Immature natural killer cell (primary cell): ENCODE measurements at regions not wholly inside any gene's neighbourhood (a gene's known extent, or its start where the extent isn't known, plus 50 kb on each side); places are given as distances from the start of the nearest gene placed in this dataset.

Source experiments
- DNase-seq, 3 donors: peaks; one replicate each; pipeline ENCODE4 v3.0.0; 2022; ENCODE audit warnings: mixed read lengths in 1 of 3
- H3K27ac Mint-ChIP-seq, 6 donors: one replicate each; pipeline ENCODE4 v1.8.0; 2020; ENCODE audit warnings: mixed read lengths in 6 of 6, mild to moderate bottlenecking in 5 of 6, inconsistent platforms in 4 of 6, moderate library complexity in 3 of 6
- H3K27me3 Mint-ChIP-seq, 3 donors: one replicate each; pipeline ENCODE4 v1.8.0; 2020 to 2021; ENCODE audit warnings: low read depth in 3 of 3, mild to moderate bottlenecking in 3 of 3, mixed read lengths in 3 of 3, moderate library complexity in 3 of 3, inconsistent platforms in 1 of 3
- H3K36me3 Mint-ChIP-seq, 3 donors: one replicate each; pipeline ENCODE4 v1.8.0; 2020; ENCODE audit warnings: mixed read lengths in 3 of 3, inconsistent platforms in 2 of 3, mild to moderate bottlenecking in 2 of 3
- H3K4me1 Mint-ChIP-seq, 2 donors: one replicate each; pipeline ENCODE4 v1.8.0; 2020; ENCODE audit warnings: inconsistent platforms in 2 of 2, mild to moderate bottlenecking in 2 of 2, mixed read lengths in 2 of 2, moderate library complexity in 1 of 2
- H3K4me3 Mint-ChIP-seq, 5 donors: one replicate each; pipeline ENCODE4 v1.8.0; 2020; ENCODE audit warnings: mild to moderate bottlenecking in 5 of 5, mixed read lengths in 5 of 5, inconsistent platforms in 3 of 5, moderate library complexity in 3 of 5
- H3K9me3 Mint-ChIP-seq, 6 donors: one replicate each; pipeline ENCODE4 v1.8.0; 2020; ENCODE audit warnings: mild to moderate bottlenecking in 6 of 6, mixed read lengths in 6 of 6, inconsistent platforms in 4 of 6, moderate library complexity in 3 of 6

GRCh38 chr4:97349468-97350186 is 793.6 kb downstream of the STPG2 start:
- Mint-ChIP-seq H3K36me3 (no peaks in the 10 kb centered on the region), H3K4me3 (no peak overlapping the region), H3K9me3 (peaks cover 8 to 30% (median 13%) of the 10 kb centered on the region in 6 donors), H3K27me3 (no peaks in the 10 kb centered on the region), H3K4me1 (no peaks in the 10 kb centered on the region), H3K27ac (no peak overlapping the region)
- DNase-seq = no peak

GRCh38 chr4:97353876-97354275 is 789.4 kb downstream of the STPG2 start:
- Mint-ChIP-seq H3K9me3 (peaks cover 12 to 51% (median 23%) of the 10 kb centered on the region in 6 donors), H3K27ac (no peak overlapping the region)

DNA sequence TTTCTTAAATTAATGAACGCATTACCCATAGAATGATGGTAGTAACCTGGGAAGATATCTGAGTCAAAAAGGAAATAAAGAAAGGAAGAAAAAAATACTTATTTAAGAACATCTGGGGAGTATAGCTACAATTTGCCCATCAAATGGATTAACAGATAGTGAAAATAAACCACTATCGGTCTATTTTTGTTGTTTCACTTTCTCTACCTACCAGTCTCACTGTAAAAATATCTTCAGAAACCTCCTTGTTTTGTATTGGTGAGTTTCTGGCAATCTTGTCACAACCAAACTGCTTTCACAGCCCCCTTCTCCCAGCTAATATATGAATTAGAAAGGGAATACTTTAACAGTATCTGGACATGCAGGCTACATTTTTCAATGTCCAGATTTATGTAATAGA is 783.5 kb downstream of the STPG2 start:
- no peaks in the 10 kb centered on the region for H3K36me3 Mint-ChIP-seq
- H3K4me3 Mint-ChIP-seq = no peak overlapping the region
- DNase-seq = no peak
- H3K27ac Mint-ChIP-seq = no peak overlapping the region
- H3K27me3 Mint-ChIP-seq = peaks cover 0 to 1% (median 0%) of the 10 kb centered on the region in 3 donors
- no peaks in the 10 kb centered on the region for H3K4me1 Mint-ChIP-seq
- H3K9me3 Mint-ChIP-seq = peaks cover 9 to 58% (median 36%) of the 10 kb centered on the region in 6 donors

More at GRCh38 chr4:97353876-97354275, 789.4 kb downstream of the STPG2 start:
- Mint-ChIP-seq H3K36me3 (no peaks in the 10 kb centered on the region), H3K4me3 (no peak overlapping the region), H3K27me3 (no peaks in the 10 kb centered on the region), H3K4me1 (no peaks in the 10 kb centered on the region)
- no peak for DNase-seq

DNA sequence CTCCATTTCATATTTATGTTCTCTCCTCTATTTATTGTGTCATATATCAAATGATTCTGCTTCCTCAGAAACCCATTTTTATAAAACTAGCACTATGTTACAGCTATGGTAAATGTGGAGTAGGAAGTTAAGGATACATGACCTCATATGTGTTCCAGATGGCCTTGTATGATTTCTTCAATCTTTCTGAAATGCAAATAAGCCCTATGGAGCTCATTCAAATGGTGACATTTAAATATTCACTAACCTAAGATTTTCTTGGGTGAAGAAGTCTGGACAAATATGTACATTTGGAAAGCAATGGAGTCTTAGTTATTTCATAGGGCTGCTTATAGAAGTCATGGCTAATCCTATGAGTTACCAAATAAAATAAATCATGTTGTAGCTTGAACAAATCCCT is 782.5 kb downstream of the STPG2 start:
- Mint-ChIP-seq H3K36me3 (no peaks in the 10 kb centered on the region), H3K27ac (no peak overlapping the region), H3K9me3 (peaks cover 9 to 56% (median 32%) of the 10 kb centered on the region in 6 donors), H3K27me3 (peaks cover 0 to 1% (median 0%) of the 10 kb centered on the region in 3 donors), H3K4me1 (no peaks in the 10 kb centered on the region), H3K4me3 (no peak overlapping the region)
- no peak for DNase-seq

DNA sequence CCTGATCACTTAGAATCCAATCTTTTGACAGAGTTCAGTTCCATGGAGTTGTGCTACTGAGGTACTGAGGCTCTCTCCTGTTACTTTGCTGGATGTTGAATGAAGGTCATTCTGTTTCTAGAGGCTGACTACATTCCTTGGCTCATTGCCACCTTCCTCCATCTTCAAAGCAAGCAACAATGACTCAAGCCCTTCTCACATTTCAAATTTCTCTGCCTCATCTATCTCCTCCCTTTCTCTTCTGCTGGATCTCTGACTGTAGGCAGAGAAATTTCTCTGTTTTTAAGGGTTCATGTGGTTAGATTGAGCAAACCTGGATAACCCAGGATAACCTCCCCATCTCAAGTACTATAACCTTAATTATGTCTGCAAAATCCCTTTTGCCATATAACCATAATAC is 775.4 kb downstream of the STPG2 start:
- Mint-ChIP-seq H3K27me3 (no peaks in the 10 kb centered on the region), H3K36me3 (peaks cover 0 to 8% (median 0%) of the 10 kb centered on the region in 3 donors), H3K9me3 (peaks cover 7 to 54% (median 27%) of the 10 kb centered on the region in 6 donors), H3K4me3 (no peak overlapping the region), H3K27ac (no peak overlapping the region), H3K4me1 (no peaks in the 10 kb centered on the region)
- DNase-seq = no peak

DNA sequence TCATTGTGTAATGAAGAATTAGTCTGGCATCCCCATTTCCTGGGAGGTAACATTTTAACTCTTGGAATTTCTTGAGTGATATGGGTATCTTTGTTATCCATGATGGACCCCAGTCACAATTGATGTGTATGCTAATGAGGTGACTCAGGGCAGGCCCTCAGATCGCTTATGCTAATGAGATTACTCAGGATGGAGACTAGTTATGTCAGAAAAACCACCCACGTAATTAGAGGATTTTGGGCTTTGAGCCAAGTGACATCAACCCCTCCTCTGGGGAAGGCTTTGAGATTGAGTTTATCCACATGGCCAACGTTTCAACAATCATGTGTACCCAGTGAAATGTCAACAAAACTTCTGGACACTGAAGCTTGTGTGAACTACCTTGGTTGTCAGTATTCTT is 772.7 kb downstream of the STPG2 start:
- Mint-ChIP-seq H3K27ac (no peak overlapping the region), H3K4me3 (no peak overlapping the region), H3K36me3 (peaks cover 0 to 8% (median 0%) of the 10 kb centered on the region in 3 donors), H3K9me3 (peaks cover 3 to 65% (median 24%) of the 10 kb centered on the region in 6 donors), H3K4me1 (no peaks in the 10 kb centered on the region), H3K27me3 (no peaks in the 10 kb centered on the region)
- DNase-seq = no peak

DNA sequence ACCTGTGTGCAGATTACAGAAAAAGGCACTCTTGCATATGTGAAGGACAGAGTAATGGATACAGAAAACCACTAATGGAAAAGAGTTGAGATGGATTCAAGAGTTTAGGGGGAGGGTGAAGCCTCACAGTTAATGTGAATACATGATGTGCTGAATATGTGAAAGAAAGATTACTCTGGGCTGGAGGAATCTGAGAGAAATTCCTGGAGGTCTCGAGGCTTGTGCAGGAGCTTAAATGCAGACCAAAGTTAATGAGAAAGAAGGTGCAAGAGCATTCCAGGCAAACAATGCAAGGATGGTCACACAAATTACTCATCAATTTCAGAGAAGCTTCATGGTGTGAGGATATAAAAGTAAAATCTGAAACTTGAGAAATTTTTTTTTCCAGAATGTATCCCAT is 768.8 kb downstream of the STPG2 start:
- peaks cover 3 to 52% (median 20%) of the 10 kb centered on the region in 6 donors for H3K9me3 Mint-ChIP-seq
- peaks cover 0 to 4% (median 0%) of the 10 kb centered on the region in 3 donors for H3K36me3 Mint-ChIP-seq
- H3K4me1 Mint-ChIP-seq = no peaks in the 10 kb centered on the region
- H3K27me3 Mint-ChIP-seq = no peaks in the 10 kb centered on the region
- H3K4me3 Mint-ChIP-seq = no peak overlapping the region
- DNase-seq = no peak
- no peak overlapping the region for H3K27ac Mint-ChIP-seq

DNA sequence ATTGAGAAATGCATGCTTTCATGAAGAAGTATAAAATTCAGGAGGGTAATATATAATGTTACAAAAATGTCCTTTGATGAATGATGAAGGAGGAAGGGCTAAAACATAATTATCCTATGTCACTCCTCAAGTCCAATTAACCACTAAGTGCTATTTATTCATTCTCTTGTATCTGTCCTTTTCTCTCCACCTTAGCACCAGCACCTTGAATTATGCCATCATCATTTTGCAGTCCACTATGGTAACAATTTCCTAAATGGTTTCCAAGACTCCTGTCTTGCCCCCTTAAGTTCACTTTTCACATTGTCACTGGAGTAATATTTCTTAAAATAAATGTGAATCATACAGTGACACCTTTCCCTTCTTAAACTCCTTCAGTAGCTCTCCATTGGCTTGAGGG is 756.3 kb downstream of the STPG2 start:
- H3K9me3 Mint-ChIP-seq = peaks cover 4 to 35% (median 13%) of the 10 kb centered on the region in 6 donors
- H3K4me1 Mint-ChIP-seq = no peaks in the 10 kb centered on the region
- DNase-seq = no peak
- peaks cover 0 to 2% (median 1%) of the 10 kb centered on the region in 3 donors for H3K27me3 Mint-ChIP-seq
- H3K27ac Mint-ChIP-seq = no peak overlapping the region
- H3K36me3 Mint-ChIP-seq = no peaks in the 10 kb centered on the region
- no peak overlapping the region for H3K4me3 Mint-ChIP-seq

DNA sequence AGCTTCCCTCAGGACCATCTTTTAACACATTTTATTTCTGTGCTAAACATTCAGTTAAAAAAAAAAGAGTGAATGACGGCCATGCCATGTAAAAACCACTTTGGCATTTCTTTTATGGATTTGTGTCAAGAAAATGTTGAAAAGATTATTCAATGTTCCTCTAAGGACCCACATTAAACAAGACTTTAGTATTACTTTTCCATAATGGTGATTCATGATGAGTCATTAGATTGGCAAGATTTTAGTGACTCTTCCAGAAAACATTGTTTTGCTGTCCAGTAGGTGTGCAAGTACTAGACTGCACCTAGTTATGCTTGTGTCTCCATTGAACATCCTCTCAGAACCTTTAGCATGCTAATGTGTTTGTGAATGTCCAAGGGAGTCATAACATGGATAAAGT is 748.6 kb downstream of the STPG2 start:
- Mint-ChIP-seq H3K9me3 (peaks cover 5 to 44% (median 20%) of the 10 kb centered on the region in 6 donors), H3K4me1 (no peaks in the 10 kb centered on the region), H3K4me3 (no peak overlapping the region), H3K27ac (no peak overlapping the region), H3K36me3 (no peaks in the 10 kb centered on the region), H3K27me3 (no peaks in the 10 kb centered on the region)
- DNase-seq = no peak

DNA sequence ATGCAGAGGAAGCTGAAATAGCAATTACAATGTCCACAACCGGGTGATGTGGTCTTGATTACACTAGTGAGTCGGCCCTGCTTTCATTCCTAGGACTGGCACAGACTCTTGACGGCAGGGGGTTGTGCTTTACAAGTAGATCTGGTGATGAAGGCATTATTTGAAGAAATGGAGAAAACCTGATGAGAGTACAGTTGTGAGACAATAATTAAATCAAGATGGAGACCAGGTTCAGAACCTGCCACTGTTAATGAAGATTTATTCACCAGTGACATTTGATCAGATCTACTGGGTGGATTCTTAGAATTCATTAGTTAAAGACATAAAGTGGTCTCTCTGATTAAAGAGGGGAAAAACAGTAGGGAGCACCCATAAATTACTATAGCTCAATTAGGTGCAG is 747.2 kb downstream of the STPG2 start:
- no peaks in the 10 kb centered on the region for H3K27me3 Mint-ChIP-seq
- no peak overlapping the region for H3K27ac Mint-ChIP-seq

GRCh38 chr4:97396605-97397004 is 746.7 kb downstream of the STPG2 start:
- Mint-ChIP-seq H3K27ac (no peak overlapping the region), H3K4me3 (no peak overlapping the region), H3K27me3 (no peaks in the 10 kb centered on the region), H3K4me1 (no peaks in the 10 kb centered on the region), H3K9me3 (peaks cover 12 to 49% (median 23%) of the 10 kb centered on the region in 6 donors), H3K36me3 (peaks cover 0 to 3% (median 0%) of the 10 kb centered on the region in 3 donors)
- no peak for DNase-seq

More for the DNA sequence above, 747.2 kb downstream of the STPG2 start:
- H3K4me1 Mint-ChIP-seq = no peaks in the 10 kb centered on the region
- no peak for DNase-seq
- peaks cover 0 to 3% (median 0%) of the 10 kb centered on the region in 3 donors for H3K36me3 Mint-ChIP-seq
- H3K4me3 Mint-ChIP-seq = no peak overlapping the region
- peaks cover 12 to 49% (median 23%) of the 10 kb centered on the region in 6 donors for H3K9me3 Mint-ChIP-seq

DNA sequence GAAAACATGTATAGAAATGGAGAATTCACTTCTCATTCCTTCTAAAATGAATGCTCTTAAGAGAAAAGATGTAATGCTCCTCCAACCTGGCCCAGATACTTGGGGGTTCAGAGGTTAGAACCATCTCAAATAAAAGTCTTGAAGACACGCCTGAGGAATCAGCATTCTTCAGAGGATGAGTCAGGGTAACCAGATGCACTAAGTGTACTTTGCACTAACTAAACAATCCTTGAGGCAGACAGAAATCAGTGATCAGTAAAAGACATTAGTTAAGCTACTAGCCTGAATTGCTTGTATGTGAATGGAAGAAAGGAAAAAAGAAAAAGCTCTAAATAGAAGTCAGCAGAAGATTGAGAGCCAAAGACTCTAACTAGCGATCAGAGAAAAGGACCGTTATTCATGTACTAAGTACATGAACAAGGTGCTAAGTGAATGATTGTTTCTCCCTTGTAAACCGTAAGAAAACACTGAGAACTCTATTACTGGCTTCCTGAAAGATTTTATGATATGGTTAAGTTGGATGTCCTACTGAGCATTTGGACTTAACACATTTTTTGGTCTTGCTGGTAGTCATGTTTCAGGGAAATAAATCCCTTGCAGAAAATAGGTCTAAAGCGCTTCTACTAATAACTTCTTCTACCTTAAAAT is 738.3 kb downstream of the STPG2 start:
- H3K9me3 Mint-ChIP-seq = peaks cover 18 to 53% (median 27%) of the 10 kb centered on the region in 6 donors
- peaks cover 0 to 3% (median 0%) of the 10 kb centered on the region in 3 donors for H3K36me3 Mint-ChIP-seq
- no peak overlapping the region for H3K27ac Mint-ChIP-seq
- peaks cover 0 to 7% (median 2%) of the 10 kb centered on the region in 3 donors for H3K27me3 Mint-ChIP-seq
- no peaks in the 10 kb centered on the region for H3K4me1 Mint-ChIP-seq
- no peak overlapping the region for H3K4me3 Mint-ChIP-seq
- no peak for DNase-seq

- no peak for DNase-seq
- Mint-ChIP-seq H3K27me3 (peaks cover 0 to 4% (median 0%) of the 10 kb centered on the region in 3 donors), H3K27ac (no peak overlapping the region), H3K9me3 (peaks cover 11 to 49% (median 22%) of the 10 kb centered on the region in 6 donors), H3K4me1 (no peaks in the 10 kb centered on the region), H3K36me3 (no peaks in the 10 kb centered on the region), H3K4me3 (no peak overlapping the region)
Observed at GRCh38 chr4:97411356-97411755, 731.9 kb downstream of the STPG2 start.

DNA sequence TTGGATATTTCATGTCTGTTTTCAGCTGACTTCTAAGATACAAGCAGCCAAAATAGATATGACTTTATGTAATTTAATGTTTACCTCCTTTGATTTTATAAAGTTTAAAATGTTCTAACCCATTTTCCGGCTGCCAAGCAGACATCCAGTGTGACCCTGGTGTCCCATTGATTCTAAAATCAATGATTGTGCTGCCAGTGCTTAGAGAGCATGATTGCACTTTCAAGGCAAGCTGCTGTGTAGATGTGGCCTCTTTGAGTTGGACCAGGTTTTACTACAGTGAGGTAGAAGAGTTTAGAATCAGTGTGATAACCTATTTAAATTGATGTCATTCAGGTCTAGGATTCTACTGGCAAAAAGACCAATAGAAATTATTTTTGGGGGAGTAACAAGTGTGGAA is 730.9 kb downstream of the STPG2 start:
- no peak overlapping the region for H3K4me3 Mint-ChIP-seq
- peaks cover 0 to 2% (median 0%) of the 10 kb centered on the region in 3 donors for H3K27me3 Mint-ChIP-seq
- H3K36me3 Mint-ChIP-seq = no peaks in the 10 kb centered on the region
- no peak for DNase-seq
- H3K4me1 Mint-ChIP-seq = no peaks in the 10 kb centered on the region
- H3K9me3 Mint-ChIP-seq = peaks cover 9 to 42% (median 26%) of the 10 kb centered on the region in 6 donors
- H3K27ac Mint-ChIP-seq = no peak overlapping the region
